ENCODE measurements at regions not wholly inside any gene's neighbourhood (a gene's known extent, or its start where the extent isn't known, plus 50 kb on each side); places are given as distances from the start of the nearest gene placed in this dataset.
"Not testable (repeated sequence)": the region's sequence is repeated elsewhere in the genome, so short reads cannot be mapped to it uniquely, and the experiment has no call there.

DNA sequence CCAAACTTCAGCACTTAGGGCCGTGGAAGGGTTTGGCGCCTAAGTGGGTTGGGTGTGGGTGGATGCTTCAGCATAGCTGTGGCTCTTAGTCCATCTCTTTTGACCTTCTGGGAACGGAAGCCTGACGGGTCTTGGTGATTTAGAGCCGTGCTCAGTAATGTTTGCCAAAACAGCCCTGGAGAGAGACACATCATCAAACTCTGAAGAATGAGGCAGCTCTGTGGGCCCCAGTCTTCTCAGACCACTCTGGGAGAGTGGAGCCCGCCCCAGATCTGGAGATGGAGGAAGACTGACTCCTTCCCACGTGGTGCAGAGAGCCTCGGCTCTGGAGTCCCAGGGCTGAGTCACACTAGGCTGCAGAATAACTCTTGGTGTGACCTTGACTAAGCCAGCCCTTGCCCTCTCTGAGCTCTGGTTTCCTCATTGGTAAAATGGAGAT is 168.9 kb downstream of the C11orf91 start:
- no peak for DNase-seq
- no peak overlapping the region for H3K27ac ChIP-seq (ENCODE audit: insufficient read depth in 1 of 2, low read depth in 1 of 2, low read length in 2 of 2, poor library complexity in 1 of 2, severe bottlenecking in 2 of 2)
- no peaks in the 10 kb centered on the region for H3K36me3 ChIP-seq (ENCODE audit: control insufficient read depth in 4 of 4, insufficient read depth in 4 of 4, low read length in 3 of 4)
- POLR2A ChIA-PET, result interaction anchor here (0.6 kb wide), 1 partner anchor 1801 kb away, joined by 4 read pairs; no protein-coding TSS in a partner anchor
- H3K27me3 ChIP-seq (replicated peaks in 2 of 5; ENCODE audit: control insufficient read depth in 4 of 5, insufficient read depth in 5 of 5, low read length in 4 of 5), result peaks cover 0 to 2% (median 0%) of the 10 kb centered on the region in 5 experiments
- no peak overlapping the region for H3K4me3 ChIP-seq (ENCODE audit: control insufficient read depth in 1 of 7, extremely low read depth in 1 of 7, insufficient read depth in 4 of 7, low read depth in 2 of 7, low read length in 6 of 7)
- no peaks in the 10 kb centered on the region for H3K4me1 ChIP-seq (ENCODE audit: control extremely low read depth in 1 of 4, control insufficient read depth in 4 of 4, insufficient read depth in 4 of 4, low read length in 3 of 4)
- 84% methylated on average over 8 of the region's 8 CpGs for WGBS (ENCODE audit: insufficient coverage)
- peaks cover 0 to 9% (median 0%) of the 10 kb centered on the region in 5 experiments for H3K9me3 ChIP-seq (ENCODE audit: control extremely low read depth in 1 of 5, control insufficient read depth in 4 of 5, insufficient read depth in 2 of 5, low read depth in 1 of 5, low read length in 4 of 5)
- CTCF ChIA-PET, result no interaction called here

DNA sequence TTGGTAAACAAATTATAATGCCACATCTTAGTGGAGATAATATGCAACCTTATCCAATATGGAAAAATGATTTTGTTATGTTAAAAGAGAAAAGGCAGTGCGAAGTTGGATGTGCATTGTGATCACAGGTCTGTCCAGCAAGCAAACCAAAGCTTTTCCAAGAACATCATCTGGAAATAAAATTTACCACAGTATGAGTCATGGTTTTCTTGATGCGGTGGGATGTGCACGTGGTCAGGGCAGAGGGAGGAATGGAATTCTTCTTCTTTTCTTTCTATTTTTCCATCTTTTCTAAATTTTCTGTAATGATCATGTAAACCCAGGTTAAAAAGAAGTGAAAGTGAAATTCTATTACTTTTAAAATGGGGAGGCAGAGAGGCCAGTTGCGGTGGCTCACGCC is 169.8 kb downstream of the C11orf91 start:
- no peak overlapping the region for H3K27ac ChIP-seq (ENCODE audit: insufficient read depth in 1 of 2, low read depth in 1 of 2, low read length in 2 of 2, poor library complexity in 1 of 2, severe bottlenecking in 2 of 2)
- CTCF ChIA-PET, result no interaction called here
- 94% methylated on average over 2 of the region's 5 CpGs for WGBS (ENCODE audit: insufficient coverage)

GRCh38 chr11:33529461-33529860 is 171.2 kb downstream of the C11orf91 start:
- 64% methylated on average over 2 of the region's 2 CpGs for WGBS (ENCODE audit: insufficient coverage)
- CTCF ChIA-PET, result interaction anchor here (1.6 kb wide), 1 partner anchor 14 kb away, joined by 3 read pairs; no protein-coding TSS in a partner anchor

More for the DNA sequence above, 169.8 kb downstream of the C11orf91 start:
- no peak for DNase-seq
- no peak overlapping the region for H3K4me3 ChIP-seq (ENCODE audit: control insufficient read depth in 1 of 7, extremely low read depth in 1 of 7, insufficient read depth in 4 of 7, low read depth in 2 of 7, low read length in 6 of 7)
- POLR2A ChIA-PET, result no interaction called here
- peaks cover 0 to 2% (median 0%) of the 10 kb centered on the region in 5 experiments for H3K27me3 ChIP-seq (replicated peaks in 2 of 5; ENCODE audit: control insufficient read depth in 4 of 5, insufficient read depth in 5 of 5, low read length in 4 of 5)
- no peaks in the 10 kb centered on the region for H3K4me1 ChIP-seq (ENCODE audit: control extremely low read depth in 1 of 4, control insufficient read depth in 4 of 4, insufficient read depth in 4 of 4, low read length in 3 of 4)
- peaks cover 0 to 15% (median 0%) of the 10 kb centered on the region in 5 experiments for H3K9me3 ChIP-seq (ENCODE audit: control extremely low read depth in 1 of 5, control insufficient read depth in 4 of 5, insufficient read depth in 2 of 5, low read depth in 1 of 5, low read length in 4 of 5)
- H3K36me3 ChIP-seq (ENCODE audit: control insufficient read depth in 4 of 4, insufficient read depth in 4 of 4, low read length in 3 of 4), result no peaks in the 10 kb centered on the region

DNA sequence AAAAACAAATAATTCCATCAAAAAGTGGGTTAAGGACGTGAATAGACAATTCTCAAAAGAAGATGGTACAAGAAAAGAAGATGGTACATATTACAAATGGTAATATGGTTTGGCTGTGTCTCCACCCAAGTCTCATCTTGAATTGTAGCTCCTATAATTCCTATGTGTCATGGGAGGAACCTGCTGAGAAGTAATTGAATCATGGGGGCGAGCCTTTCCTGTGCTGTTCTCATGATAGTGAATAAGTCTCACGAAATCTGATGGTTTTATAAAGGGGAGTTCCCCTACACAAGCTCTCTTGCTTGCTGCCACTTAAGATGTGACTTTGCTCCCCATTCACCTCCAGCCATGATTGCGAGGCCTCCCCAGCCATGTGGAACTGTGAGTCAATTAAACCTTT is 172.9 kb downstream of the C11orf91 start:
- H3K36me3 ChIP-seq (ENCODE audit: control insufficient read depth in 4 of 4, insufficient read depth in 4 of 4, low read length in 3 of 4); POLR2A ChIA-PET; H3K4me3 ChIP-seq (ENCODE audit: control insufficient read depth in 1 of 7, extremely low read depth in 1 of 7, insufficient read depth in 4 of 7, low read depth in 2 of 7, low read length in 6 of 7); H3K27ac ChIP-seq (ENCODE audit: insufficient read depth in 1 of 2, low read depth in 1 of 2, low read length in 2 of 2, poor library complexity in 1 of 2, severe bottlenecking in 2 of 2); DNase-seq; H3K4me1 ChIP-seq (ENCODE audit: control extremely low read depth in 1 of 4, control insufficient read depth in 4 of 4, insufficient read depth in 4 of 4, low read length in 3 of 4); H3K27me3 ChIP-seq (replicated peaks in 2 of 5; ENCODE audit: control insufficient read depth in 4 of 5, insufficient read depth in 5 of 5, low read length in 4 of 5); CTCF ChIA-PET: not testable (repeated sequence)
- 93% methylated on average over 2 of the region's 4 CpGs for WGBS (ENCODE audit: insufficient coverage)
- H3K9me3 ChIP-seq (ENCODE audit: control extremely low read depth in 1 of 5, control insufficient read depth in 4 of 5, insufficient read depth in 2 of 5, low read depth in 1 of 5, low read length in 4 of 5), result peaks cover 0 to 11% (median 3%) of the 10 kb centered on the region in 5 experiments

More at GRCh38 chr11:33529461-33529860, 171.2 kb downstream of the C11orf91 start:
- no peaks in the 10 kb centered on the region for H3K4me1 ChIP-seq (ENCODE audit: control extremely low read depth in 1 of 4, control insufficient read depth in 4 of 4, insufficient read depth in 4 of 4, low read length in 3 of 4)
- DNase-seq, result no peak
- H3K36me3 ChIP-seq (ENCODE audit: control insufficient read depth in 4 of 4, insufficient read depth in 4 of 4, low read length in 3 of 4), result no peaks in the 10 kb centered on the region
- no peak overlapping the region for H3K27ac ChIP-seq (ENCODE audit: insufficient read depth in 1 of 2, low read depth in 1 of 2, low read length in 2 of 2, poor library complexity in 1 of 2, severe bottlenecking in 2 of 2)
- POLR2A ChIA-PET, result no interaction called here
- H3K27me3 ChIP-seq (replicated peaks in 2 of 5; ENCODE audit: control insufficient read depth in 4 of 5, insufficient read depth in 5 of 5, low read length in 4 of 5), result peaks cover 0 to 2% (median 0%) of the 10 kb centered on the region in 5 experiments
- H3K4me3 ChIP-seq (ENCODE audit: control insufficient read depth in 1 of 7, extremely low read depth in 1 of 7, insufficient read depth in 4 of 7, low read depth in 2 of 7, low read length in 6 of 7), result no peak overlapping the region
- peaks cover 0 to 11% (median 3%) of the 10 kb centered on the region in 5 experiments for H3K9me3 ChIP-seq (ENCODE audit: control extremely low read depth in 1 of 5, control insufficient read depth in 4 of 5, insufficient read depth in 2 of 5, low read depth in 1 of 5, low read length in 4 of 5)

DNA sequence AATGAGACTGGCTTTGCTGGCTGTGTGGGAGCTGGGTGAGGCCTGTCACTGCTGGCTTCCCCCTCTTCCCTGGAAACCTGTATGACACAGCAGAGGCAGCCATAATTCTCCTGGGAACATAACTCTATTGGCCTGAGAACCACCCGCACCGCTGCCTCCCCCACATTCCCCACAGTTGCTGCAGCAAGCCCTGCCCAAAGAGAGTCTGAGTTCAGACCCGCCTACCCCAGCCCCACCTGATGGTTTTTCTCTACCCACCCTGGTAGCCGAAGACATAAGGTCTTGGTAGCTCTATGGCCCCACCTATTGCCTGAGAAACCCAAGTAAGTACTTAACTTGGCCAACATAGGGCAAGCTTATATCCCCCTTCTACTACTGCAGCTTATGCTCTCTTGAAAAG is 174.8 kb downstream of the C11orf91 start:
- POLR2A ChIA-PET, result no interaction called here

GRCh38 chr11:33521384-33521783 is 179.2 kb downstream of the C11orf91 start:
- no peaks in the 10 kb centered on the region for H3K4me1 ChIP-seq (ENCODE audit: control extremely low read depth in 1 of 4, control insufficient read depth in 4 of 4, insufficient read depth in 4 of 4, low read length in 3 of 4)
- no peak for DNase-seq
- H3K36me3 ChIP-seq (ENCODE audit: control insufficient read depth in 4 of 4, insufficient read depth in 4 of 4, low read length in 3 of 4), result no peaks in the 10 kb centered on the region
- H3K4me3 ChIP-seq (ENCODE audit: control insufficient read depth in 1 of 7, extremely low read depth in 1 of 7, insufficient read depth in 4 of 7, low read depth in 2 of 7, low read length in 6 of 7), result no peak overlapping the region
- H3K27me3 ChIP-seq (replicated peaks in 2 of 5; ENCODE audit: control insufficient read depth in 4 of 5, insufficient read depth in 5 of 5, low read length in 4 of 5), result peaks cover 0 to 7% (median 2%) of the 10 kb centered on the region in 5 experiments
- POLR2A ChIA-PET, result no interaction called here
- no peak overlapping the region for H3K27ac ChIP-seq (ENCODE audit: insufficient read depth in 1 of 2, low read depth in 1 of 2, low read length in 2 of 2, poor library complexity in 1 of 2, severe bottlenecking in 2 of 2)
- 100% methylated on average over 1 of the region's 3 CpGs for WGBS (ENCODE audit: insufficient coverage)
- peaks cover 0 to 5% (median 1%) of the 10 kb centered on the region in 5 experiments for H3K9me3 ChIP-seq (ENCODE audit: control extremely low read depth in 1 of 5, control insufficient read depth in 4 of 5, insufficient read depth in 2 of 5, low read depth in 1 of 5, low read length in 4 of 5)
- CTCF ChIA-PET, result no interaction called here

More for the DNA sequence above, 174.8 kb downstream of the C11orf91 start:
- Histone ChIP-seq H3K27ac (ENCODE audit: insufficient read depth in 1 of 2, low read depth in 1 of 2, low read length in 2 of 2, poor library complexity in 1 of 2, severe bottlenecking in 2 of 2) (no peak overlapping the region), H3K9me3 (ENCODE audit: control extremely low read depth in 1 of 5, control insufficient read depth in 4 of 5, insufficient read depth in 2 of 5, low read depth in 1 of 5, low read length in 4 of 5) (peaks cover 0 to 11% (median 3%) of the 10 kb centered on the region in 5 experiments), H3K4me3 (ENCODE audit: control insufficient read depth in 1 of 7, extremely low read depth in 1 of 7, insufficient read depth in 4 of 7, low read depth in 2 of 7, low read length in 6 of 7) (no peak overlapping the region), H3K36me3 (ENCODE audit: control insufficient read depth in 4 of 4, insufficient read depth in 4 of 4, low read length in 3 of 4) (no peaks in the 10 kb centered on the region), H3K27me3 (replicated peaks in 2 of 5; ENCODE audit: control insufficient read depth in 4 of 5, insufficient read depth in 5 of 5, low read length in 4 of 5) (peaks cover 0 to 2% (median 0%) of the 10 kb centered on the region in 5 experiments), H3K4me1 (ENCODE audit: control extremely low read depth in 1 of 4, control insufficient read depth in 4 of 4, insufficient read depth in 4 of 4, low read length in 3 of 4) (no peaks in the 10 kb centered on the region)
- WGBS (ENCODE audit: insufficient coverage), result 86% methylated on average over 4 of the region's 4 CpGs
- DNase-seq, result no peak
- CTCF ChIA-PET, result no interaction called here

DNA sequence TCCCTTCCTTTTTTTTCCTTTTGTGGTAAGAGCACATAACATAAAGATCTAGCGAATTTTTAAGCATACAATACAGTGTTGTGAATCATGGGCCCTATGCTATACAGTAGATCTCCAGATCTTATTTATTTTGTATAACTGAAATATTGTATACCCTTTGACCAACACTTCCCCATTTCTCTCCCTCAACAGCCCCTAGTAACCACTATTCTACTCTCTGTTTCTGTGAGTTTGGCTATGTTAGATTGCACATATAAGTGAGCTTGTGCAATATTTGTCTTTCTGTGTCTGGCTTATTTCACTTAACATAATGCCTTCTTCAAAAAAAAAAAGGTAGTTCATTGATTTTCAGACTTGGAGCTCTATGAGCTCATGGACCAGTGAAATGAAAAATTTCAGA is 180.5 kb downstream of the C11orf91 start:
- H3K4me3 ChIP-seq (ENCODE audit: control insufficient read depth in 1 of 7, extremely low read depth in 1 of 7, insufficient read depth in 4 of 7, low read depth in 2 of 7, low read length in 6 of 7), result no peak overlapping the region
- peaks cover 0 to 1% (median 0%) of the 10 kb centered on the region in 5 experiments for H3K9me3 ChIP-seq (ENCODE audit: control extremely low read depth in 1 of 5, control insufficient read depth in 4 of 5, insufficient read depth in 2 of 5, low read depth in 1 of 5, low read length in 4 of 5)
- no peak overlapping the region for H3K27ac ChIP-seq (ENCODE audit: insufficient read depth in 1 of 2, low read depth in 1 of 2, low read length in 2 of 2, poor library complexity in 1 of 2, severe bottlenecking in 2 of 2)
- ChIA-PET CTCF (no interaction called here), POLR2A (no interaction called here)
- DNase-seq, result peak in 1 of 3 donors; percentile 8
- no CpG with 5 or more reads among the region's 1 CpG for WGBS (ENCODE audit: insufficient coverage)
- peaks cover 0 to 7% (median 2%) of the 10 kb centered on the region in 5 experiments for H3K27me3 ChIP-seq (replicated peaks in 2 of 5; ENCODE audit: control insufficient read depth in 4 of 5, insufficient read depth in 5 of 5, low read length in 4 of 5)
- no peaks in the 10 kb centered on the region for H3K4me1 ChIP-seq (ENCODE audit: control extremely low read depth in 1 of 4, control insufficient read depth in 4 of 4, insufficient read depth in 4 of 4, low read length in 3 of 4)
- H3K36me3 ChIP-seq (ENCODE audit: control insufficient read depth in 4 of 4, insufficient read depth in 4 of 4, low read length in 3 of 4), result no peaks in the 10 kb centered on the region
